GM12874 (cell line): ENCODE measurements at regions not wholly inside any gene's neighbourhood (a gene's known extent, or its start where the extent isn't known, plus 50 kb on each side); places are given as distances from the start of the nearest gene placed in this dataset.

Source experiments
- TF ChIP-seq, protein P1 (sequence below): IDR thresholded peaks from 2 replicates; pipeline ENCODE4 v1.5.1; 2011; ENCODE audit warnings: low read depth, mild to moderate bottlenecking, control low read depth, low read length, moderate library complexity; ENCODE audit not compliant: insufficient read depth

GRCh38 chr10:61842755-61843497 is 58.6 kb upstream of the ARID5B start:
- TF ChIP-seq, protein P1, sequence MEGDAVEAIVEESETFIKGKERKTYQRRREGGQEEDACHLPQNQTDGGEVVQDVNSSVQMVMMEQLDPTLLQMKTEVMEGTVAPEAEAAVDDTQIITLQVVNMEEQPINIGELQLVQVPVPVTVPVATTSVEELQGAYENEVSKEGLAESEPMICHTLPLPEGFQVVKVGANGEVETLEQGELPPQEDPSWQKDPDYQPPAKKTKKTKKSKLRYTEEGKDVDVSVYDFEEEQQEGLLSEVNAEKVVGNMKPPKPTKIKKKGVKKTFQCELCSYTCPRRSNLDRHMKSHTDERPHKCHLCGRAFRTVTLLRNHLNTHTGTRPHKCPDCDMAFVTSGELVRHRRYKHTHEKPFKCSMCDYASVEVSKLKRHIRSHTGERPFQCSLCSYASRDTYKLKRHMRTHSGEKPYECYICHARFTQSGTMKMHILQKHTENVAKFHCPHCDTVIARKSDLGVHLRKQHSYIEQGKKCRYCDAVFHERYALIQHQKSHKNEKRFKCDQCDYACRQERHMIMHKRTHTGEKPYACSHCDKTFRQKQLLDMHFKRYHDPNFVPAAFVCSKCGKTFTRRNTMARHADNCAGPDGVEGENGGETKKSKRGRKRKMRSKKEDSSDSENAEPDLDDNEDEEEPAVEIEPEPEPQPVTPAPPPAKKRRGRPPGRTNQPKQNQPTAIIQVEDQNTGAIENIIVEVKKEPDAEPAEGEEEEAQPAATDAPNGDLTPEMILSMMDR = no peak

- TF ChIP-seq, protein P1 = no peak
Measured at GRCh38 chr10:61844116-61844822, 57.2 kb upstream of the ARID5B start.

DNA sequence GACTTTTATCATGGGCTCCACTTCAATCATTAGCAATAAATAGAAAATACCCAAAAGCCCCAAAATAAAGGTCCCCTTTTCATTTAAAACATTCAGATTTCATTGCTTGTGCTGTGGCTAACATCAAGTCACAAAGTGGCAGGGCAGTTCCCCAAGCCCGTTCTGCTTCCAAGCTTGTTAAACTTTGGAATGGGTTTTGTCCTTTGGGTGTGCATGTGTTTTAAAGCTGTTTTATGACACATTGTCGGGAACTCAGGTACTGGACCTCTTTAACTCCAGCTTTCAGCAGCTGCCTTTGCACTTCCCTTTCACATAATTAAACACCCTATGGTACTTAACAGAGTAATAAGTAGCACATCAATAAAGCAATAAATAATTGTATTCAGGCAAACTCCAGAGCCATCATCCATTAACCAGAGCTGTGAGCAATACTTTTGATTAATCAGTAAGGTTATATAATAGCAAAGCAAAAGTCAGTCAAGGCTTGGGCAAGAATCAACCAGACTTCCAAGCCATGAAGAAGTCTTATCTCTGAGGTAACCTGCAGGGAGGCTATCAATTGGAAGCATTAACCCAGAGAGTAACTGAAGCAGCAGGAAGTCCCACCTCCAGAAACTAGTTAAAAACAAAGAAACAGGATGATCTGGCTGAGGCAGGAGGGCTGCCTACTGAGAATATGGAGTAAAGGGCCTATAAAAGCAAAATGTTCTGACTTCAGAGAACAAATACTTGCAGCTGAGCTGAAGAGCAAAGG is 56.1 kb upstream of the ARID5B start:
- TF ChIP-seq, protein P1 = no peak

DNA sequence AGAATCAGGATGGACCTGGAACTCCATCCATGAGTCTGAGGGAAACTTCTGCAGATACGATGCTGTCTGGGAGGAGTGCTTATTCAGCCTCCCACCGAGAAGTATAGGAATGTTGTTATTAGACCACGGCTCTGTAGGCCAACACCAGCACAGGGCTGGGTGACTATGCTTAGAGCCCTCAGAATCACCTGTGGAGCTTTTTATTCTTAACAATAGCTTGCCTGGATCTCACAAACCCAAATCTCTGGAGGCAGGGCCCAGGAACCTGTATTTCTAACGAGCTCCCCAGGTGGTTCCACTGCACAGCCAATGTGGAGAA is 55.6 kb upstream of the ARID5B start:
- TF ChIP-seq, protein P1 = no peak

GRCh38 chr10:61846370-61847031 is 55.0 kb upstream of the ARID5B start:
- TF ChIP-seq, protein P1 = no peak

- TF ChIP-seq, protein P1 = no peak
Measured at GRCh38 chr10:61847087-61847486, 54.4 kb upstream of the ARID5B start.

DNA sequence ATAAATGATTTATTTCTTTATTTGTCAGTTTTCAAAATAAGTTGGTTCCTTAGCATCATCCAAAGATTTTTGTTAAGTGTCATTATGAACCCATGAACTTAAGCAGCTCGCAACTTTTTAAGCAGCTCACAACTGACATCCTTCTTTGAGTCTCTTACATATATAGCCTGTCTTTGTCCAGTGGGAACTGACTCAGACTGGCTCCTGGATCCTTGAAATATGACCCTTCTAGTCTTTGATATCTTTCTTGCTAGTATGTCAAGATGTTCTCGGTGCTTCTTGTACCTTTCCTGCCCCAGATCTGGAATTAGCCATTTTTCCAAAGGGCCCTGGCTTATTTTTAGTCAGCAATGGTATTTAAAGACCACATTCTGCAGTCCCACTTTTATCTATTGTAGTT is 53.9 kb upstream of the ARID5B start:
- TF ChIP-seq, protein P1 = no peak
